ENCODE measurements at regions not wholly inside any gene's neighbourhood (a gene's known extent, or its start where the extent isn't known, plus 50 kb on each side); places are given as distances from the start of the nearest gene placed in this dataset.

DNA sequence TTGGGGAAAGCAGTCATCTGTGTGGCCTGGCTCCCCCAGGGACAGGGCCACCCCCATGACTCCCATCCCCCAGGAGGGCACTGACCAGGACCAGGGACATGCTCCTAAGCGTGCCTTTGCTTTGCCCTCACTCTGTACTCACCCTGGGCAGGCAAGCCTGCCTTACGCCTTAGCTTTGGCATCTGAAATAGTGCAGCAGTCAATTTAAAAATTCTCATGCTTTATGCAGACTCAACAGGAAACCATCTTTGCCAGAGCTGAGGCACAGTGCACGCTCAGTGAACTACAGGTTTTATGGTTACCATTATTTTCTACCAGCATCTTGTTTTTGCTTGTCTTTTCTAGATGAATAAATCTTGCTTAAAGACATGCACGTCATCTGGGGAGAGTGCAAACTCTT is 323.5 kb downstream of the IRX2 start:
- no peak for DNase-seq
- peaks cover 0 to 31% (median 26%) of the 10 kb centered on the region in 8 donors for H3K9me3 ChIP-seq
- no peak overlapping the region for H3K27ac ChIP-seq
- no peak overlapping the region for H3K4me3 ChIP-seq
- no peaks in the 10 kb centered on the region for H3K36me3 ChIP-seq
- TF ChIP-seq POLR2AphosphoS5 (IDR thresholded peaks at IDR 0.05) (no peak), POLR2A (IDR thresholded peaks at IDR 0.05) (no peak)
- TF ChIP-seq, protein P1, sequence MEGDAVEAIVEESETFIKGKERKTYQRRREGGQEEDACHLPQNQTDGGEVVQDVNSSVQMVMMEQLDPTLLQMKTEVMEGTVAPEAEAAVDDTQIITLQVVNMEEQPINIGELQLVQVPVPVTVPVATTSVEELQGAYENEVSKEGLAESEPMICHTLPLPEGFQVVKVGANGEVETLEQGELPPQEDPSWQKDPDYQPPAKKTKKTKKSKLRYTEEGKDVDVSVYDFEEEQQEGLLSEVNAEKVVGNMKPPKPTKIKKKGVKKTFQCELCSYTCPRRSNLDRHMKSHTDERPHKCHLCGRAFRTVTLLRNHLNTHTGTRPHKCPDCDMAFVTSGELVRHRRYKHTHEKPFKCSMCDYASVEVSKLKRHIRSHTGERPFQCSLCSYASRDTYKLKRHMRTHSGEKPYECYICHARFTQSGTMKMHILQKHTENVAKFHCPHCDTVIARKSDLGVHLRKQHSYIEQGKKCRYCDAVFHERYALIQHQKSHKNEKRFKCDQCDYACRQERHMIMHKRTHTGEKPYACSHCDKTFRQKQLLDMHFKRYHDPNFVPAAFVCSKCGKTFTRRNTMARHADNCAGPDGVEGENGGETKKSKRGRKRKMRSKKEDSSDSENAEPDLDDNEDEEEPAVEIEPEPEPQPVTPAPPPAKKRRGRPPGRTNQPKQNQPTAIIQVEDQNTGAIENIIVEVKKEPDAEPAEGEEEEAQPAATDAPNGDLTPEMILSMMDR (IDR thresholded peaks at IDR 0.05 in 8 of 11, conservative IDR thresholded peaks at IDR 0.05 in 3 of 11) = no peak
- intact Hi-C loops (cut with DNase I; ENCODE audit: low total_unique reads) = no loop called here
- H3K27me3 ChIP-seq (replicated peaks in 1 of 7) = no peaks in the 10 kb centered on the region
- H3K4me1 ChIP-seq = no peaks in the 10 kb centered on the region
- WGBS, 5 donors = 62 to 89% (median 78%) methylated on average over 4 of the region's 4 CpGs

DNA sequence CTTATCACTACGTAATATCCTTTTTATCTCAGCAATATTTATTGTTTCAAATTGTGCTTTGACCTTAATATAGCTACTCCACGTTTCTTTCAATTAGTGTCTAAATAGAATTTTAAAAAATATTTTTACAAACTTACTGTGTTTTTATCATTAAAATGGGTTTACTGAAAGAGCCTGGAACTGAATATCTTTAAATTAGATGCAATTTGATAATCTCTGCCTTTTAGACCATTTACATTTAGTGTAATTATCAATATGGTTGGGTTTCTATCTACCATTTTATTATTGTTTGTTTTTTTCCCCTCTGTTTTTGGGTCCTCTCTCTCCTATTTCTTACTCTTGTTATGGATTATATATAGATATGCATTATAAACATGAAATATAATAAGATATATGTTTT is 327.8 kb downstream of the IRX2 start:
- H3K27me3 ChIP-seq (replicated peaks in 1 of 7) = no peaks in the 10 kb centered on the region
- peaks cover 0 to 64% (median 42%) of the 10 kb centered on the region in 8 donors for H3K9me3 ChIP-seq
- 73 to 87% (median 77%) methylated on average over 2 of the region's 2 CpGs for WGBS, 5 donors
- intact Hi-C loops (cut with DNase I; ENCODE audit: low total_unique reads) = no loop called here
- H3K4me3 ChIP-seq = no peak overlapping the region
- H3K4me1 ChIP-seq = no peaks in the 10 kb centered on the region
- no peak overlapping the region for H3K27ac ChIP-seq
- H3K36me3 ChIP-seq = no peaks in the 10 kb centered on the region
- no peak for DNase-seq
- TF ChIP-seq POLR2A (IDR thresholded peaks at IDR 0.05) (no peak), POLR2AphosphoS5 (IDR thresholded peaks at IDR 0.05) (no peak)
- TF ChIP-seq, protein P1 (IDR thresholded peaks at IDR 0.05 in 8 of 11, conservative IDR thresholded peaks at IDR 0.05 in 3 of 11) = no peak

DNA sequence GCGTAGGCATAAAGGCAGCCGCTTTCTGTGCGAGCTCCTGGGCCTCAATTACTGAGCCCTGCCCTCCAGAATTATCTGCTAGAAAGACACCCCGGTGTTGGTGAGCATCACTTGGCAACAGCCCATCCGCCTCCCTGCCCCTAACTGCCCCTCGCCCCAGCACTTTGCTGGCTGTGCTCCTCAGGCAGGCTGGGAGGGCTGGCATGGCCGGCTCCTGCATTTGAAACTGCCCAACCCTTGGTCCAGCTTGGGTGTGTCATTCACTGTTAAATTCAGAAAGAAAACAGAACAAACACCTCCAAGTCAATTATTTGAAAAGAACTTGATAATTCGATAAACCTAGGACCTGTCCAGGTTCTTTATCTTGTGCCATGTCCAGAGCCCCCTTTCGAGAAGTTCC is 334.2 kb downstream of the IRX2 start:
- H3K4me1 ChIP-seq = no peaks in the 10 kb centered on the region
- H3K36me3 ChIP-seq = no peaks in the 10 kb centered on the region
- H3K9me3 ChIP-seq = peaks cover 0 to 67% (median 8%) of the 10 kb centered on the region in 8 donors
- H3K27me3 ChIP-seq (replicated peaks in 1 of 7) = no peaks in the 10 kb centered on the region
- no peak overlapping the region for H3K27ac ChIP-seq
- intact Hi-C loops (cut with DNase I; ENCODE audit: low total_unique reads) = no loop called here
- TF ChIP-seq POLR2AphosphoS5 (IDR thresholded peaks at IDR 0.05) (no peak), POLR2A (IDR thresholded peaks at IDR 0.05) (no peak)
- TF ChIP-seq, protein P1 (IDR thresholded peaks at IDR 0.05 in 8 of 11, conservative IDR thresholded peaks at IDR 0.05 in 3 of 11) = no peak
- H3K4me3 ChIP-seq = no peak overlapping the region
- 79 to 93% (median 86%) methylated on average over 5 to 9 of the region's 9 CpGs for WGBS, 5 donors
- DNase-seq = no peak

DNA sequence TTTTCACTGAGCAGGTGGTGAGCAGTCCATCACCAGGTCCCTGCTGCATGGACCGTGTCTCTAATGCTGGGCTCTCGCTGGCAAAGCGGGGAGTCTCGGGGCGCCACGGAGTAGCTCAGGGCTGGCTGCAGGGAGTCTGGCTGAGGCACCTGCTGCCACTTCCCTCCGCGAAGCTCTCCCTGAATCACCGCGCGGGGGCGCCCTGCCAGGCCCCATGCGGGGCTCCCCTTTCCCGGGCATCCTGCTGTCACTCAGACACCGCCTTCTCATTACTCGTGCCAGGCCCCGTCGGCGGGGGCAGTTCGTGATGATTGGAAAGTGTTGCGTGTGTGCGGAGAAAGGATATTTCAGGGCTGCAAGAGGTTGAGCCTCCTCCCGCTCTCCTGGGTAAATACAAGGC is 335.8 kb downstream of the IRX2 start:
- Histone ChIP-seq H3K27me3 (replicated peaks in 1 of 7) (no peaks in the 10 kb centered on the region), H3K36me3 (no peaks in the 10 kb centered on the region), H3K9me3 (peaks cover 0 to 54% (median 0%) of the 10 kb centered on the region in 8 donors), H3K4me1 (no peaks in the 10 kb centered on the region), H3K27ac (no peak overlapping the region), H3K4me3 (no peak overlapping the region)
- intact Hi-C loops (cut with DNase I; ENCODE audit: low total_unique reads) = no loop called here
- no peak for DNase-seq
- WGBS, 5 donors = 55 to 83% (median 67%) methylated on average over 23 of the region's 23 CpGs
- TF ChIP-seq, protein P1 (IDR thresholded peaks at IDR 0.05 in 8 of 11, conservative IDR thresholded peaks at IDR 0.05 in 3 of 11) = no peak
- TF ChIP-seq POLR2AphosphoS5 (IDR thresholded peaks at IDR 0.05) = no peak
- TF ChIP-seq POLR2A (IDR thresholded peaks at IDR 0.05) = no peak

All from spleen (tissue), 11 donors.